ENCODE measurements at regions not wholly inside any gene's neighbourhood (a gene's known extent, or its start where the extent isn't known, plus 50 kb on each side); places are given as distances from the start of the nearest gene placed in this dataset.

GRCh38 chr15:94924971-94925598 is 693.7 kb downstream of the MCTP2 start:
- no peak for DNase-seq

- no peak for DNase-seq
Measured at GRCh38 chr15:94925680-94926079, 694.3 kb downstream of the MCTP2 start.

DNA sequence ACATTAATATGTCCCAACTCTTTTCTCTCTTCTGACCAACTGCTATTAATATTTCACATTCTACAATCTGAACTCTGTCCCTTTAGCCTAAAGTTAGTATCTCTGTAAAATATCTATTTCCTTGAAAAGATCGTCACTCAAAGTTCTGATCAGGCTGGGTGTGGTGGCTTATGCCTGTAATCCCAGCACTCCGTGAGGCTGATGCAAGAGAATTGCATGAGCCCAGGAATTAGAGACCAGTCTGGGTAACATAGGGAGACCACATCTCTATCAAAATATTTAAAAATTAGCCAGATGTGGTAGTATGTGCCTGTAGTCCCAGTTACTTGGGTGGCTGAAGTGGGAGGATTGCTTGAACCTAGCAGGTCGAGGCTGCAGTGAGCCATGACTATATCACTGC is 695.6 kb downstream of the MCTP2 start:
- DNase-seq = no peak

GRCh38 chr15:94929282-94929681 is 697.9 kb downstream of the MCTP2 start:
- DNase-seq = no peak

DNA sequence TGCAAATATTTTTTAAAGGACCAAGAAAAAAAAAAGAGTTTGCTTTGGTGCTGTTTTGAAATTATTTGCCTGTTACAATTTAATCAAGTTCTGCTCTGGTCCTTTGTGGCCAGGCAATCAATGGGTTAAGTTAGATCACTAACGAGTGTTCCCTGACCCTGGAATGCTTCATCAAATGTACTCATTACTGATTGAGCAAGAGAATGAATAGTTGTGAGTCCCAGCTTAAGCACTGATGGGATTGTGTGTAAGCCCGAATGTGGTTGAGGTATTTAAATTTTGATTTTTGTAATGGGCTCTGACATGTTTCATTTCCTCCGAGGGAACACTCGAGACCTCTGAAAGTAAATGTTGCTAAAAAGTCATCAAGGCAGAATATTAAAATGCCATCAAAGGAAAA is 699.1 kb downstream of the MCTP2 start:
- DNase-seq = no peak

GRCh38 chr15:94930960-94931359 is 699.6 kb downstream of the MCTP2 start:
- no peak for DNase-seq

DNA sequence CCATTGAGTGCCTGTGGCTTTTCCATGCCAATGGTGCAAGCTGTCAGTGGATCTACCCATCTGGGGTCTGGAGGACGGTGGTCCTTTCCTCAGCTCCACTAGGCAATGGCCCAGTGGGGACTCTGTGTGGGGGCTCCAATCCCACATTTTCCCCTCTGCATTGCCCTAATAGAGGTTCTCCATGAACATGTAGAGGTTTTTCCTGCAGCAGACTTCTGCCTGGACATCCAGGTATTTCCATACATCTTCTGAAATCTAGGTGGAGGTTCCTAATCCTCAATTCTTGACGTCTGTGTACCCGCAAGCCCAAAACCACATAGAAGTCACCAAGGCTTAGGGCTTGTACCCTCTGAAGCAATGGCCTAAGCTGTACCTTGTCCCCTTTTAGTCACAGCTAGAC is 703.1 kb downstream of the MCTP2 start:
- DNase-seq = no peak

DNA sequence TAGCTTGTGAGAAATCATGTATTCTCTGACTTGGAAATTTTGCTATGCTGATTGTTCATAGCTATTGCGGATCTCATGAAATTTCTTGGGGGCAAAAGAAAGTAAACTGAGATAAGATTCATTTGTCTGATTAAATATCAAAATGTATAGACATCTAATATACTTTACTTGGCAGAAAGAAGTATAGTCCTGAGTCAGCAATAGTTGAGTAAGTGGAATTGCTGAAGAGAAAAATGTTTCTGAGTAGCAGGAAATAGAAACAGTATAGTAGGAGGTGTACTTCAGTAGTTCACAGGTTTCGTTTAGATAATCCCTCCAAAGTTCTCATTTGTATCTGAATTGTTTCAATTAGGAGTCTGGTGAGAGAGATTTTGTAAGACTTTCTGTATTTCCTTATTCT is 705.9 kb downstream of the MCTP2 start:
- DNase-seq = no peak

- no peak for DNase-seq
Measured at GRCh38 chr15:94943888-94944287, 712.5 kb downstream of the MCTP2 start.

DNA sequence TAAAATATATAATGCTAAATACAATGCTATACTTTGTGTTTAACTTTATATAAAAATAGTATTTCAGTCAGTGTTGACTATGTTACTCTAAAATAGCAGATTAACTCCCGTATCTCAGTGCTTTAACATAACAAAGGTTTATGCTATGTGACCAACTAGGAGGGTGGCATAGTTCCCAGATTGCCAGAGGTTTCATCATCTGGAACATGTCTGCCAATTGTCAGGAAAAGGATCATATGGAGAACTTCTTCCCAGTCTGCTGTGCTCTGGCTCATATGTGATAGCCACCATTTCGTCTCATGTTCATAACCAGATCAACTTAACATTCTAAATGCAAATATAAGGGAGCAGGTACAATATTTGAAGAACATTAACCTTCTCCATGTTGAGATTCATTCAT is 720.2 kb downstream of the MCTP2 start:
- no peak for DNase-seq

GRCh38 chr15:94963953-94964352 is 732.6 kb downstream of the MCTP2 start:
- no peak for DNase-seq

DNA sequence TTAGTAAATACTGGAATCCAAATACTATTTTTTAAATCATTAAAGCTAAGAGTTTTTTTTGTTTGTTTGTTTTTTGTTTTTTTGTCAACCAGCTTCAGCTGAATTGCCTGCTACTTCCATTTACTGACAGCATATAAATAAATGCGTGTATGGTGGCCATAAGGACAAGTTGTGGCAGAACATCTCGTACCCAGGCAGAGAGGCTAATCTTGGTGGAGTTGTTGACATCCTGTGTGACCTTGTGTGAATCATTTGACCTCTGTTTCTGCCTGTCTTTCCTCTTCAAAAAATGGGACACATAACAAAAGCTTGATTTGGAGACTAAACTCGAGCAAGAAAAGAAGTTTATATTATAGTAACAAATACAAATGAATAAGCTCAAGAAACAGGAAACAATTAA is 734.2 kb downstream of the MCTP2 start:
- no peak for DNase-seq

DNA sequence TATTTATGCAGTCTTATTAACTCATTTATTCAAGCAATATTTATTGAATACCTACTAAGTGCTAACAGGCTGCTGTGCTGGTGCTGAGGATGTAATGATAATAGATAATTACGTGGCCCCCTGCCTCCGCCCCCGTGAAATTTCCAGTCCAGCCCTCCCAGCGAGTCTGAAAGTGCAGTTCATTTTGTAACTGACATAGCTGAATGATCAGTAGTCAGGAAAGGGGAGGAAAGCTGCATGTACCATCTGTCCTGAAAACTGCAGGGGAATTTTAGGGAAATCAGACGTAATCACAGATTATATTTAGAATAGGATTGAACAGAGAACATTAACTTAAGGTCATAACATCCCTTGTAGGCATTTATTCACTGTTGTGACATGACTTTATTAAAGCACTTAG is 736.8 kb downstream of the MCTP2 start:
- no peak for DNase-seq

DNA sequence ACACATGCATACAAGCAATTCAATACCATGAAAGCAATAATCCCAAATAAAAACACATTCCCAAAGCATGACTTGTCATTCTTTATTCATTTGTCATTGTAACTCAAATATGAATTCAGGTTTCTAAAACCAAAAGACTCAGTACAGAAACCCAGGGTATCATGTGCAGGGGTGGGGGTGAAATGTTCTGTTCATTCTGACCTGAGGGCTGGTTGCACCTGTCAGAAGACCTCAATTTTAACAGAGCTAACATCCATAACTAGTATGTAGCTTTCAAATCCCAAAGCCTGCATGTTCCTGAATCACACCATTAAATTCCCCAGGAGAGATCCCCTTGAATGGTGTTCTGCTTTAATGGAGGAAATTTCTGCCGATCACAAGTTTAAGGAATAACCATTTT is 738.7 kb downstream of the MCTP2 start:
- no peak for DNase-seq

- DNase-seq = no peak
Measured at GRCh38 chr15:94970802-94971201, 739.4 kb downstream of the MCTP2 start.

DNA sequence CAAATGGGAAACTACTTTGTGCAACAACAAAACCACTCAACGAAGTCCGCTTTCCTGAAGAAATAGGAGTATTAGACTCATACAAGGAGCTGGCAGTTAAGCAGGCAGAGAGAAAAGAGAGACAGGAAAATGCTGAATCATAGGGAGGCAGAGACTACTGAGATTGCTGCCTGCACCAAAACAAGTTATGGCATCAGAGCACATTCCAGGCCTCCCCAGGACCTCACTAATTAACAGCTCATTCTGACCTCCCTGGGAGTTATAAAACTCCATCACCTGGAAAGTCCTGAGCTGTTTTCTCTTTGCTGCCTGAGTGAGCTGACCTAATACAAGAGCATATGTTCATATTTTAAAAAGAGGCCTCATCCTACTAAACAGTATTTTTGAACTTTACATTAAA is 741.0 kb downstream of the MCTP2 start:
- no peak for DNase-seq

- no peak for DNase-seq
Measured at GRCh38 chr15:94987085-94987484, 755.7 kb downstream of the MCTP2 start.

DNA sequence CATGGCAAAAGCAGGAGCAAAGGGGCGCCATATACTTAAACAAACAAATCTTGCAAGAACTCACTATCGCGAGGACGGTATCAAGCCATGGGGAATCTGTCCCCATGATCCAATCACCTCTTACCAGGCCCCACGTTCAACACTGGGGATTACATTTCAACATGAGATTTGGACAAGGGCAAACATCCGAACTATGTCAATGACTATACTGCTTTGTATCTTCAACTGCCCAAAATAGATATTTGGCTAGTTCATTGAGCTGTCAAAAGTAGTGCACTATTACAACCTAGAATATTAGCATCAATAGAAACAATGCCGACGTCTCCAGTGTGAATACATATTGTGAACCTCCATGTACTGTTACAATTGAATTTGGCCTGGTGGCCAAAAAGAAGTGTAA is 760.4 kb downstream of the MCTP2 start:
- DNase-seq = no peak

- no peak for DNase-seq
Measured at GRCh38 chr15:95009635-95010034, 778.3 kb downstream of the MCTP2 start.

GRCh38 chr15:95013381-95013780 is 782.0 kb downstream of the MCTP2 start:
- DNase-seq = no peak

DNA sequence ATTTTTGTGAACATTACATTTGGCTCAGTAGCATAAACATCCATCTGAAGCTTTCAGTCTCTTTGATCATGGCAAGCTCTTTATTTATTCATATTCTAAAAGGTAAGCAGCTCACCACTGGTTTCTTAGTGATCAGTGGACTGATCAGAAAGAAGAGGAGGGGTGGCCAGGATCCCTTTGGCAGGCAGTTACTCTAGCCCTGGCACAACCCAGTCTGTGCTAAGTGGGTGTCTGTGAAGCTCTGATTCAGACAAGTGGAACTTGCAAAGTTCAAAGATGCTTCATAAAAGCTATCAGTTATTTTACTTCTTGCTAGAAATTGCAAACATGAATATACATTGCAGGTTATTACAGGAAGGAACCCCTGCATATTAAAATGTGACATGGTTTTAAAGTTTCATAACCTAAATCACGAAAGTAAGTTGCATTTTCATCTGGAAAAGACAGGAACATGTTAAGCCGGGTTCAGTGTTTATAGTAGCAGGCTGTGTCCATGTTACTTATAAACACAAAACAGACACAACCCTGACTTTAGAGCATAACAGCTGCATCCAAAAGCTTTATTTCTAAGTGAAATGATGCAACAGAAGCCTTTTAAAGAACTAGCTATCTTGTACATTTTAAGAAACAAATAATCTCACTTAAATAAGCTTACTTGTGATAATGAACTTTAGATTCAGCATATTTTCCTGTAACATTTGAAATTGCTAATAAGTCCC is 785.3 kb downstream of the MCTP2 start:
- DNase-seq = no peak

- peak in 1 of 2 experiments; percentile 9 for DNase-seq
Measured at GRCh38 chr15:95017666-95018328, 786.4 kb downstream of the MCTP2 start.

DNA sequence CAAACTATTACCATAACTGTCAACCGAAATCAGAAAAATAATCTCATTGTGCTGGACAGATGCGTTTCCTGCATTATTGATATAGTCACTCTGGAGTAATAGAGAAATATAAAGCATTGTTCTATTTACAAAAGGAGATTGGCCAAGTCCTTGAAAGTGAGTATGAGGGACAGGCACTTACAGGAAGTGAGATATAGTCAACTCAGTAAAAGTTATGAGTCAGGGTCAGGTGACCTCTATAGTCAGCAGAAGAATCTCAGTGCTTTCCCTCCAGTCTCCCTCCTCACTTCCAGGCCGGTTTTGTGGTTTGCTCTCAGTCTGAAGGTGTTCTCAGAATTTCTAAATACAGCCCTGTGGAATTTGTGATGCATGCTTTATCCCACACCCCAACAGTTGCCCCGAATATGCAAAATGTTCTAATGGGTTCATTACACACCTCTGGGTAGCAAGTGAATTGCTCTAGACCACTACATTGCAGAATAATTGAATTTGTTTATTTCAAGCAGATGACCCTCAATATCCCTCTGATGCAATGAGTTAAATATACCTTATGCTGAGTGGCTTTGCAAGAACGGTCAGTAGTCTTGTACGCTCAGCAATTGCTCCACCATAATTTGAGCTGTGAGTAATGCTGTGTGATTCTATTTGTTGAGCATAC is 787.7 kb downstream of the MCTP2 start:
- no peak for DNase-seq

DNA sequence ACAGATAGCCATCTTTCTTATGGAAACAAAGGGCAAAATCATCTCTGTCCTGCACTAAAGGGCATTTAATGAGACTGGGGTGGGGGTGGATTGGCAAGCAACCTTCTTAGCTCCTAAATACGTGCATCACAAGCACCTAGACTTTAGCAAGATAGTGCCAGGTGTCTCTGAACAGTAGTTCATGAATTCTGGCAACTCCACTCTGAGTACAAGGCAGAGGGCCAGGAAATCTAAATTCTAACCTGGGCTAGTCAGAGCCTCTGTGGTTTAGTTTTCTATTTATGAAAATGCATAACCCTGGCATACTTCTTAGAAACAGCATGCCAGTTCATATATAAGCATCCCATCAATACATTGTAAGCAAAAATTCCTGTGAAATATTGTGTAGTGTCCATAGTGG is 788.5 kb downstream of the MCTP2 start:
- no peak for DNase-seq
